A673 (cell line): ENCODE measurements at regions not wholly inside any gene's neighbourhood (a gene's known extent, or its start where the extent isn't known, plus 50 kb on each side); places are given as distances from the start of the nearest gene placed in this dataset.

ENCODE experiments used
- CTCF ChIP-seq: fragments of 300-800, 200-600 bp; sonication (generic); conservative IDR thresholded peaks from 2 replicates; pipeline ENCODE4 v1.5.1; 2017; ENCODE audit warnings: low read depth, mild to moderate bottlenecking, antibody characterized with exemption, low read length, moderate library complexity, mixed read lengths
- EZH2 ChIP-seq: fragments of 200-600 bp; sonication (generic); IDR thresholded peaks from 2 replicates; pipeline ENCODE4 v1.6.1; 2017; ENCODE audit warnings: borderline replicate concordance, low read depth, mild to moderate bottlenecking, mixed read lengths, antibody characterized with exemption, low read length; ENCODE audit not compliant: poor library complexity, severe bottlenecking

- TF ChIP-seq CTCF (no peak), EZH2 (no peak)
Measured at GRCh38 chr2:114061566-114062098, 171.7 kb downstream of the ACTR3 start.
